Left cardiac atrium (tissue), 4 donors: ENCODE measurements at regions not wholly inside any gene's neighbourhood (a gene's known extent, or its start where the extent isn't known, plus 50 kb on each side); places are given as distances from the start of the nearest gene placed in this dataset.
"Not testable (repeated sequence)": the region's sequence is repeated elsewhere in the genome, so short reads cannot be mapped to it uniquely, and the experiment has no call there.

Experiments used
- ATAC-seq, 2 donors: fragments of 200-7000 bp; cut with Tn5 transposase; one replicate each; pipeline ENCODE4 v1.9.1; 2020; ENCODE audit warnings: mild to moderate bottlenecking in 2 of 2, moderate library complexity in 2 of 2
- DNase-seq: peaks from one replicate; pipeline ENCODE4 v3.0.0-alpha.2; 2020
- intact Hi-C, 2 donors: fragments of 100-400 bp; cut with DNase I; formaldehyde crosslinking; loops; one replicate each; pipeline versions ENCODE4 v1.14.1 to v1.15.1; 2022 to 2023
- donor health status: DM: no; HTN: yes; CAD: no.
- donor health status: DM: no; HTN: yes; CAD: no; lungs with severe emphysema.
- donor health status: DM: yes; HTN: yes; CAD: no.
- donor health status: Dilated cardiomyopathy.

- intact Hi-C loops, ATAC-seq, DNase-seq: not testable (repeated sequence)
Measured at GRCh38 chr14:18879547-18879946, 87.7 kb upstream of the POTEM start.

- DNase-seq, ATAC-seq, intact Hi-C loops: not testable (repeated sequence)
Measured at GRCh38 chr14:18880519-18880918, 86.7 kb upstream of the POTEM start.

GRCh38 chr14:18881149-18881859 lies 85.9 kb upstream of the POTEM start:
- DNase-seq, ATAC-seq, intact Hi-C loops: not testable (repeated sequence)

DNA sequence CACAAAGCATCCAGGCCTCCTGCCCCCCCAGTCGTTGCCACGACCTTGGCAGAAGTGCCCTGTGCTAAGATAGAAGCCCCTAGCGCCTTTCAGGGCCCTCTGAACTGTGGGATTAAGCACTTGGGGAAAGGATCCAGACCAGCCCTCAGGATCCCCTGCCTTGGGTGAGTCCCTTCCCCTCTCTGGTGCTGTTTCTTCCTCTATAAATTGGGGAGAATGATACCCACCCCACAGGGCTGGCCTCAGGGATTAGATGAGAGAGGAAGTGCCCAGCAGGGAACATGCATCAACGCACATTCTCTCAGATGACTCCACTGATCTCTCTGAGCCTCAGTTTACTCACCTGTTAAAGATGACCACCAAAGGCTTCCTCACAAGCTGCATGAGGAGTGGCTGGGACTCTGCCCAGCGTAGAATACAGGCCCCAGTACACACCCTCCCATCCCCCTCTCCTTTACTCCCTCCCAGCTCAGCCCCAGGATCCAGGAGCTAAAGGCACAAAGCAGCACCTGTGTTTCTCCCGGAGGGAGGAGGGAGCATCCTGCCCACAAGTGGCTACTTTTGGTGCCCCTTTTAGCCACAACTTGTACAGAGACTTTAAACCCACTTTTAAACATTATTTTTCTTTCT lies 85.3 kb upstream of the POTEM start:
- intact Hi-C loops, DNase-seq, ATAC-seq: not testable (repeated sequence)

- ATAC-seq, intact Hi-C loops, DNase-seq: not testable (repeated sequence)
Measured at GRCh38 chr14:18890201-18890600, 77.0 kb upstream of the POTEM start.

DNA sequence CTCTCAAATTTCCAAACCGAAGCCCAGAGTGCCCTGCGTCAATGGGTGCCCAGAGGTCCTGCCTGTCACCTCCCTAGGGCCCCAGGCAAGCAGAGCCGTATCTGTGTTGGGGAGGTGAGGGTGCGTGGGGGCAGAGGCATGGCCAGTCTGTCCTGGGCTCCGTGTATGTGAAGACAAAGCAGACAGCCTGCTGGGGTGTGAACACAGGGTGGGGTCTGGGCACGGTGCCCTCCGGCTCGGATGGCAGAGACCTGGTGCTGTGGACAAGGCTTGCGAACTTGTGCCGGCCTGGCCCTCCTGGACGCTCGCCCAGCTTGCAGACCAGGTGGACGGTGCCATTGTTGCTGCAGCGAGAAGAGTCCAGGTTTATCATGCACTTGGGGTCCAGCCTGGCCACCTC lies 53.4 kb upstream of the POTEM start:
- ATAC-seq = peak in 1 of 2 donors; percentile 35
- intact Hi-C loops, DNase-seq: not testable (repeated sequence)

DNA sequence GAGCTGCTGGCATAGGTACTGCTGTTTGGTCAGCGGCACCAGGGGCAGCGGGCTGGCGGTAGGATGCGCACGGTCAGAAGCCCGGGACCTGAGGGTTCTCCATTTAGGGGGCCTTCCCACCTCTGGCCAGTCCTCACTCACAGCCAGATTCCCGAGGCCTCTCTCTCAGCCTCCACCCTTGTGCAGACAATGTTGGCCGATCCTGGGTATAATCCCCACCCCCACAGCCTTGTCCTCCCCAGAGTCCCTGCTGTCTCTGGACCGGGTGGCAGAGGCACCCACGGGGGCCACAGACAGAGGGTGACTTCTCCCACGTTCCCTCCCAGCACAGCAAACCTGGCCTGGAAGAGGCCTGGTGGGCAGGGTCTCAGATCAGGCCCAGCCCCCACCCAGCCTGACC lies 52.7 kb upstream of the POTEM start:
- ATAC-seq, intact Hi-C loops, DNase-seq: not testable (repeated sequence)
